AG04449 (cell line): ENCODE measurements at regions not wholly inside any gene's neighbourhood (a gene's known extent, or its start where the extent isn't known, plus 50 kb on each side); places are given as distances from the start of the nearest gene placed in this dataset.
"Not testable (repeated sequence)": the region's sequence is repeated elsewhere in the genome, so short reads cannot be mapped to it uniquely, and the experiment has no call there.

Experiments used
- CTCF ChIA-PET: fragments of 350-600 bp; formaldehyde crosslinking; extraction: SDS; loops from one replicate; lab custom pipeline; 2021; ENCODE audit warnings: antibody characterized with exemption; lab: Yijun Ruan, JAX
- POLR2A ChIA-PET: fragments of 400-600, 350-600 bp; formaldehyde crosslinking; extraction: SDS; loops from one replicate; lab custom pipeline; 2020; ENCODE audit warnings: antibody characterized with exemption, inconsistent platforms; lab: Yijun Ruan, JAX
- DNase-seq: peaks from one replicate; pipeline ENCODE4 v3.0.0-alpha.2; 2010; ENCODE audit warnings: low read depth, low spot score
- H3K4me3 ChIP-seq: 2 replicates; pipeline ENCODE4 v1.5.1; 2011; ENCODE audit warnings: low read depth, mild to moderate bottlenecking, control low read depth, low read length
- CTCF ChIP-seq: IDR thresholded peaks from one replicate; pipeline ENCODE4 v1.5.1; 2011; ENCODE audit warnings: mild to moderate bottlenecking, moderate library complexity, low read length, control low read depth, inconsistent platforms; ENCODE audit not compliant: insufficient read depth; ENCODE audit errors: missing control alignments

- CTCF ChIA-PET, result no interaction called here
- DNase-seq, result no peak
- POLR2A ChIA-PET, result no interaction called here
- no peak for TF ChIP-seq CTCF
- H3K4me3 ChIP-seq, result no peak overlapping the region
These were observed 188.9 kb downstream of the EVX1 start for GRCh38 chr7:27431465-27431864.

GRCh38 chr7:27433581-27433980, 191.0 kb downstream of the EVX1 start:
- no peak overlapping the region for H3K4me3 ChIP-seq
- ChIA-PET CTCF (no interaction called here), POLR2A (no interaction called here)
- TF ChIP-seq CTCF, result no peak
- no peak for DNase-seq

- POLR2A ChIA-PET, result no interaction called here
- CTCF ChIA-PET, result no interaction called here
- DNase-seq, result no peak
These were observed 192.3 kb downstream of the EVX1 start for GRCh38 chr7:27434756-27435400.

GRCh38 chr7:27435461-27435860, 192.9 kb downstream of the EVX1 start:
- no peak overlapping the region for H3K4me3 ChIP-seq
- TF ChIP-seq CTCF, result no peak
- ChIA-PET POLR2A (no interaction called here), CTCF (no interaction called here)
- DNase-seq, result peak; percentile 12

More at GRCh38 chr7:27434756-27435400, 192.3 kb downstream of the EVX1 start:
- H3K4me3 ChIP-seq, result no peak overlapping the region
- no peak for TF ChIP-seq CTCF

- DNase-seq, result no peak
These were observed 196.4 kb downstream of the EVX1 start for GRCh38 chr7:27438881-27439589.

GRCh38 chr7:27442455-27442854, 199.9 kb downstream of the EVX1 start:
- no peak overlapping the region for H3K4me3 ChIP-seq
- no peak for TF ChIP-seq CTCF
- peak; percentile 2 for DNase-seq
- CTCF ChIA-PET, result no interaction called here
- POLR2A ChIA-PET, result no interaction called here

More at GRCh38 chr7:27438881-27439589, 196.4 kb downstream of the EVX1 start:
- TF ChIP-seq CTCF, result no peak
- no peak overlapping the region for H3K4me3 ChIP-seq
- POLR2A ChIA-PET, result no interaction called here
- CTCF ChIA-PET, result no interaction called here

- POLR2A ChIA-PET, DNase-seq, H3K4me3 ChIP-seq, CTCF ChIA-PET: not testable (repeated sequence)
These were observed 206.4 kb downstream of the EVX1 start for GRCh38 chr7:27449046-27449445.
